ENCODE measurements at regions not wholly inside any gene's neighbourhood (a gene's known extent, or its start where the extent isn't known, plus 50 kb on each side); places are given as distances from the start of the nearest gene placed in this dataset.

DNA sequence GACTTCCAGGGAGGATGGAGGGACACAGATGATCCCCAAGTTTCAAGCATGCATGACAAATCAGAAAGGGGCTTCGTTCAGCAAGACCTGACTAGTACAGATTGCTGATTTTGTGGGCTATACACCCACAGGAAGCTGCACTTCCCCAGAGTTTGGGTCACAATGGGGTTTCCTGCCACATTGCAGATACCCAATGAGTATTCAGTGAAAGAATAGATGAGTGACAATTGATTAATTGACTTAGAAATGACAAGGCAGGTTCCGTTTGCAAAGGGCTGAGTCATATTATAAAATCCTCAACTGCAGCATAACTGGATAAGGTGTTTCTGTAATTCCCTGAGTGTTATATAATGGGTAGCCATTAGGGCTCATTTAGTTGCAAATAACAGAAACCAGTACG is 146.6 kb upstream of the TBL1X start:
- TF ChIP-seq, protein P1, sequence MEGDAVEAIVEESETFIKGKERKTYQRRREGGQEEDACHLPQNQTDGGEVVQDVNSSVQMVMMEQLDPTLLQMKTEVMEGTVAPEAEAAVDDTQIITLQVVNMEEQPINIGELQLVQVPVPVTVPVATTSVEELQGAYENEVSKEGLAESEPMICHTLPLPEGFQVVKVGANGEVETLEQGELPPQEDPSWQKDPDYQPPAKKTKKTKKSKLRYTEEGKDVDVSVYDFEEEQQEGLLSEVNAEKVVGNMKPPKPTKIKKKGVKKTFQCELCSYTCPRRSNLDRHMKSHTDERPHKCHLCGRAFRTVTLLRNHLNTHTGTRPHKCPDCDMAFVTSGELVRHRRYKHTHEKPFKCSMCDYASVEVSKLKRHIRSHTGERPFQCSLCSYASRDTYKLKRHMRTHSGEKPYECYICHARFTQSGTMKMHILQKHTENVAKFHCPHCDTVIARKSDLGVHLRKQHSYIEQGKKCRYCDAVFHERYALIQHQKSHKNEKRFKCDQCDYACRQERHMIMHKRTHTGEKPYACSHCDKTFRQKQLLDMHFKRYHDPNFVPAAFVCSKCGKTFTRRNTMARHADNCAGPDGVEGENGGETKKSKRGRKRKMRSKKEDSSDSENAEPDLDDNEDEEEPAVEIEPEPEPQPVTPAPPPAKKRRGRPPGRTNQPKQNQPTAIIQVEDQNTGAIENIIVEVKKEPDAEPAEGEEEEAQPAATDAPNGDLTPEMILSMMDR (IDR thresholded peaks at IDR 0.05 in 4 of 5, conservative IDR thresholded peaks at IDR 0.05 in 1 of 5) = no peak
- no peak for TF ChIP-seq POLR2A (IDR thresholded peaks at IDR 0.05)

Measured in gastrocnemius medialis (tissue), 4 donors.